Liver (tissue), 8 donors: ENCODE measurements at regions not wholly inside any gene's neighbourhood (a gene's known extent, or its start where the extent isn't known, plus 50 kb on each side); places are given as distances from the start of the nearest gene placed in this dataset.

Source experiments
- DNase-seq: peaks from one replicate; pipeline ENCODE4 v3.0.0-alpha.2; 2017; ENCODE audit warnings: low spot score
- H3K27ac ChIP-seq, 2 donors: one replicate each; pipeline ENCODE4 v1.7.0; 2013; ENCODE audit warnings: inconsistent platforms in 2 of 2, low read length in 2 of 2, control low read depth in 1 of 2, low read depth in 1 of 2, mild to moderate bottlenecking in 1 of 2
- H3K27me3 ChIP-seq, 4 donors: one replicate each; pipeline versions ENCODE4 v1.6.1 to v1.7.0; 2013; ENCODE audit warnings: low read length in 3 of 4, inconsistent platforms in 1 of 4, mild to moderate bottlenecking in 1 of 4, moderate library complexity in 1 of 4; ENCODE audit not compliant: control insufficient read depth in 4 of 4, insufficient read depth in 4 of 4
- H3K36me3 ChIP-seq, 4 donors: one replicate each; pipeline versions ENCODE4 v1.6.1 to v1.7.0; 2013; ENCODE audit warnings: low read length in 3 of 4, mild to moderate bottlenecking in 3 of 4, low read depth in 1 of 4, moderate library complexity in 1 of 4; ENCODE audit not compliant: control insufficient read depth in 4 of 4, insufficient read depth in 3 of 4
- H3K4me1 ChIP-seq, 4 donors: one replicate each; pipeline versions ENCODE4 v1.6.1 to v1.7.0; 2013; ENCODE audit warnings: low read length in 3 of 4, mild to moderate bottlenecking in 3 of 4, moderate library complexity in 1 of 4; ENCODE audit not compliant: control insufficient read depth in 4 of 4, insufficient read depth in 4 of 4
- H3K4me3 ChIP-seq, 3 donors: one replicate each; pipeline versions ENCODE4 v1.6.1 to v1.7.0; 2013; ENCODE audit warnings: low read length in 3 of 3, control low read depth in 1 of 3, low read depth in 1 of 3, mild to moderate bottlenecking in 1 of 3
- H3K9ac ChIP-seq, 2 donors: one replicate each; pipeline ENCODE4 v1.7.0; 2013; ENCODE audit warnings: low read length in 2 of 2, mild to moderate bottlenecking in 2 of 2, moderate library complexity in 2 of 2, control low read depth in 1 of 2, low read depth in 1 of 2
- H3K9me3 ChIP-seq, 4 donors: one replicate each; pipeline versions ENCODE4 v1.6.1 to v1.7.0; 2013; ENCODE audit warnings: low read length in 3 of 4; ENCODE audit not compliant: control insufficient read depth in 4 of 4
- EGR1 ChIP-seq, 2 donors: IDR thresholded peaks; 2 replicates each; pipeline ENCODE4 v1.6.1; 2016 to 2018; ENCODE audit warnings: antibody characterized with exemption in 2 of 2, low read depth in 2 of 2
- FOXA1 ChIP-seq: IDR thresholded peaks from 2 replicates; pipeline ENCODE4 v1.6.1; 2016; ENCODE audit warnings: antibody characterized with exemption
- FOXA2 ChIP-seq: IDR thresholded peaks from 2 replicates; pipeline ENCODE4 v1.6.1; 2016; ENCODE audit warnings: antibody characterized with exemption
- GABPA ChIP-seq, 2 donors: IDR thresholded peaks in 1 of 2; conservative IDR thresholded peaks in 1 of 2; 2 replicates each; pipeline ENCODE4 v1.6.1; 2016; ENCODE audit warnings: antibody characterized with exemption in 2 of 2, mild to moderate bottlenecking in 1 of 2, moderate library complexity in 1 of 2
- HNF4A ChIP-seq, 2 donors: conservative IDR thresholded peaks; 2 replicates each; pipeline ENCODE4 v1.6.1; 2016; ENCODE audit warnings: antibody characterized with exemption in 2 of 2, mild to moderate bottlenecking in 2 of 2
- HNF4G ChIP-seq: IDR thresholded peaks from 2 replicates; pipeline ENCODE4 v1.6.1; 2016; ENCODE audit warnings: antibody characterized with exemption
- JUND ChIP-seq, 2 donors: IDR thresholded peaks; 2 replicates each; pipeline ENCODE4 v1.6.1; 2016; ENCODE audit warnings: antibody characterized with exemption in 2 of 2
- NR2F2 ChIP-seq: IDR thresholded peaks from 2 replicates; pipeline ENCODE4 v1.6.1; 2016; ENCODE audit warnings: antibody characterized with exemption
- RAD21 ChIP-seq, 2 donors: IDR thresholded peaks; 2 replicates each; pipeline ENCODE4 v1.6.1; 2016; ENCODE audit warnings: antibody characterized with exemption in 2 of 2, mild to moderate bottlenecking in 2 of 2
- RXRA ChIP-seq, 2 donors: IDR thresholded peaks; 2 replicates each; pipeline ENCODE4 v1.6.1; 2017 to 2018; ENCODE audit warnings: antibody characterized with exemption in 2 of 2, mild to moderate bottlenecking in 1 of 2
- SP1 ChIP-seq: IDR thresholded peaks from 2 replicates; pipeline ENCODE4 v1.6.1; 2018; ENCODE audit warnings: antibody characterized with exemption, mild to moderate bottlenecking
- TAF1 ChIP-seq: conservative IDR thresholded peaks from 2 replicates; pipeline ENCODE4 v1.6.1; 2016; ENCODE audit warnings: antibody characterized with exemption, mild to moderate bottlenecking
- YY1 ChIP-seq: IDR thresholded peaks from 2 replicates; pipeline ENCODE4 v1.6.1; 2016; ENCODE audit warnings: antibody characterized with exemption, mild to moderate bottlenecking
- WGBS: extraction: QIAGEN DNeasy Blood & Tissue Kit; methylation state at CpG from one replicate; pipeline ENCODE4 v1.1.7; 2013; 5-methylcytosine and 5-hydroxymethylcytosine counted together
- TF ChIP-seq, protein P1 (sequence below): IDR thresholded peaks from 2 replicates; pipeline ENCODE4 v1.6.1; 2016; ENCODE audit warnings: antibody characterized with exemption, mild to moderate bottlenecking
- TF ChIP-seq, protein P2 (sequence below): fragments of 150-350 bp; IDR thresholded peaks from 2 replicates; pipeline ENCODE4 v1.5.1; 2017; ENCODE audit warnings: improper control_type of control experiment, low read depth, low read length; ENCODE audit not compliant: missing input control
- TF ChIP-seq, protein P3 (sequence below): IDR thresholded peaks from 2 replicates; pipeline ENCODE4 v1.6.1; 2016; ENCODE audit warnings: antibody characterized with exemption
- TF ChIP-seq, protein P4 (sequence below): IDR thresholded peaks from 2 replicates; pipeline ENCODE4 v1.6.1; 2016; ENCODE audit warnings: antibody characterized with exemption
- TF ChIP-seq, protein P5 (sequence below): IDR thresholded peaks from 2 replicates; pipeline ENCODE4 v1.6.1; 2016; ENCODE audit warnings: antibody characterized with exemption
- donor health status: healthy.
- donor health status: healthy.
- donor health status: healthy.
- donor health status: healthy.
- donor health status: healthy.

DNA sequence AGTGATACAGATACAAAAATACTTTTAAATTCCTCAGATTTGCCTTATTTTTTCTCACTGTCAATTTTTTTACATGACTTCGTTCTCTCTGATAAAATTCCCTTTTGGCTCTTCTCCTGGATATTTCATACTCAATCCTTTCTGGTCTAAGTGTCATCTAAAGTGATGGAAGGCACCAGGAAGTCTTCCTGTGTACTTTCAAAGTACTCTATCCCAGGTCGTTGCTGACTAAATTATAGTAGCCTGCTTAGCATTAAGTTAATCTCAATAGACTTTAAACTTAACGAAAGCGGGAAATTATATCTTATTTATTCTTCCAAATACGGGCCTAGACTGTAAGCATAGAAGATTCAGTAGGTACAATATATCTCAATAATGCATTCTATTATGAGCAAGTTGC lies 67.8 kb downstream of the CASP12 start:
- no peak for DNase-seq
- TF ChIP-seq RAD21 (IDR thresholded peaks at IDR 0.05) (no peak), HNF4A (conservative IDR thresholded peaks at IDR 0.05) (no peak), EGR1 (IDR thresholded peaks at IDR 0.05; ENCODE audit: low read depth in 2 of 2) (no peak), FOXA2 (no peak), FOXA1 (no peak), RXRA (IDR thresholded peaks at IDR 0.05) (no peak), YY1 (no peak), NR2F2 (no peak), GABPA (IDR thresholded peaks at IDR 0.05 in 1 of 2, conservative IDR thresholded peaks at IDR 0.05 in 1 of 2) (no peak), SP1 (no peak), HNF4G (no peak)
- TF ChIP-seq, protein P1, sequence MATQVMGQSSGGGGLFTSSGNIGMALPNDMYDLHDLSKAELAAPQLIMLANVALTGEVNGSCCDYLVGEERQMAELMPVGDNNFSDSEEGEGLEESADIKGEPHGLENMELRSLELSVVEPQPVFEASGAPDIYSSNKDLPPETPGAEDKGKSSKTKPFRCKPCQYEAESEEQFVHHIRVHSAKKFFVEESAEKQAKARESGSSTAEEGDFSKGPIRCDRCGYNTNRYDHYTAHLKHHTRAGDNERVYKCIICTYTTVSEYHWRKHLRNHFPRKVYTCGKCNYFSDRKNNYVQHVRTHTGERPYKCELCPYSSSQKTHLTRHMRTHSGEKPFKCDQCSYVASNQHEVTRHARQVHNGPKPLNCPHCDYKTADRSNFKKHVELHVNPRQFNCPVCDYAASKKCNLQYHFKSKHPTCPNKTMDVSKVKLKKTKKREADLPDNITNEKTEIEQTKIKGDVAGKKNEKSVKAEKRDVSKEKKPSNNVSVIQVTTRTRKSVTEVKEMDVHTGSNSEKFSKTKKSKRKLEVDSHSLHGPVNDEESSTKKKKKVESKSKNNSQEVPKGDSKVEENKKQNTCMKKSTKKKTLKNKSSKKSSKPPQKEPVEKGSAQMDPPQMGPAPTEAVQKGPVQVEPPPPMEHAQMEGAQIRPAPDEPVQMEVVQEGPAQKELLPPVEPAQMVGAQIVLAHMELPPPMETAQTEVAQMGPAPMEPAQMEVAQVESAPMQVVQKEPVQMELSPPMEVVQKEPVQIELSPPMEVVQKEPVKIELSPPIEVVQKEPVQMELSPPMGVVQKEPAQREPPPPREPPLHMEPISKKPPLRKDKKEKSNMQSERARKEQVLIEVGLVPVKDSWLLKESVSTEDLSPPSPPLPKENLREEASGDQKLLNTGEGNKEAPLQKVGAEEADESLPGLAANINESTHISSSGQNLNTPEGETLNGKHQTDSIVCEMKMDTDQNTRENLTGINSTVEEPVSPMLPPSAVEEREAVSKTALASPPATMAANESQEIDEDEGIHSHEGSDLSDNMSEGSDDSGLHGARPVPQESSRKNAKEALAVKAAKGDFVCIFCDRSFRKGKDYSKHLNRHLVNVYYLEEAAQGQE, result no peak
- TF ChIP-seq, protein P2, sequence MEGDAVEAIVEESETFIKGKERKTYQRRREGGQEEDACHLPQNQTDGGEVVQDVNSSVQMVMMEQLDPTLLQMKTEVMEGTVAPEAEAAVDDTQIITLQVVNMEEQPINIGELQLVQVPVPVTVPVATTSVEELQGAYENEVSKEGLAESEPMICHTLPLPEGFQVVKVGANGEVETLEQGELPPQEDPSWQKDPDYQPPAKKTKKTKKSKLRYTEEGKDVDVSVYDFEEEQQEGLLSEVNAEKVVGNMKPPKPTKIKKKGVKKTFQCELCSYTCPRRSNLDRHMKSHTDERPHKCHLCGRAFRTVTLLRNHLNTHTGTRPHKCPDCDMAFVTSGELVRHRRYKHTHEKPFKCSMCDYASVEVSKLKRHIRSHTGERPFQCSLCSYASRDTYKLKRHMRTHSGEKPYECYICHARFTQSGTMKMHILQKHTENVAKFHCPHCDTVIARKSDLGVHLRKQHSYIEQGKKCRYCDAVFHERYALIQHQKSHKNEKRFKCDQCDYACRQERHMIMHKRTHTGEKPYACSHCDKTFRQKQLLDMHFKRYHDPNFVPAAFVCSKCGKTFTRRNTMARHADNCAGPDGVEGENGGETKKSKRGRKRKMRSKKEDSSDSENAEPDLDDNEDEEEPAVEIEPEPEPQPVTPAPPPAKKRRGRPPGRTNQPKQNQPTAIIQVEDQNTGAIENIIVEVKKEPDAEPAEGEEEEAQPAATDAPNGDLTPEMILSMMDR, result no peak
- TF ChIP-seq, protein P3, sequence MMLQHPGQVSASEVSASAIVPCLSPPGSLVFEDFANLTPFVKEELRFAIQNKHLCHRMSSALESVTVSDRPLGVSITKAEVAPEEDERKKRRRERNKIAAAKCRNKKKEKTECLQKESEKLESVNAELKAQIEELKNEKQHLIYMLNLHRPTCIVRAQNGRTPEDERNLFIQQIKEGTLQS, result no peak
- TF ChIP-seq, protein P4, sequence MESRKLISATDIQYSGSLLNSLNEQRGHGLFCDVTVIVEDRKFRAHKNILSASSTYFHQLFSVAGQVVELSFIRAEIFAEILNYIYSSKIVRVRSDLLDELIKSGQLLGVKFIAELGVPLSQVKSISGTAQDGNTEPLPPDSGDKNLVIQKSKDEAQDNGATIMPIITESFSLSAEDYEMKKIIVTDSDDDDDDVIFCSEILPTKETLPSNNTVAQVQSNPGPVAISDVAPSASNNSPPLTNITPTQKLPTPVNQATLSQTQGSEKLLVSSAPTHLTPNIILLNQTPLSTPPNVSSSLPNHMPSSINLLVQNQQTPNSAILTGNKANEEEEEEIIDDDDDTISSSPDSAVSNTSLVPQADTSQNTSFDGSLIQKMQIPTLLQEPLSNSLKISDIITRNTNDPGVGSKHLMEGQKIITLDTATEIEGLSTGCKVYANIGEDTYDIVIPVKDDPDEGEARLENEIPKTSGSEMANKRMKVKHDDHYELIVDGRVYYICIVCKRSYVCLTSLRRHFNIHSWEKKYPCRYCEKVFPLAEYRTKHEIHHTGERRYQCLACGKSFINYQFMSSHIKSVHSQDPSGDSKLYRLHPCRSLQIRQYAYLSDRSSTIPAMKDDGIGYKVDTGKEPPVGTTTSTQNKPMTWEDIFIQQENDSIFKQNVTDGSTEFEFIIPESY, result no peak
- TF ChIP-seq, protein P5, sequence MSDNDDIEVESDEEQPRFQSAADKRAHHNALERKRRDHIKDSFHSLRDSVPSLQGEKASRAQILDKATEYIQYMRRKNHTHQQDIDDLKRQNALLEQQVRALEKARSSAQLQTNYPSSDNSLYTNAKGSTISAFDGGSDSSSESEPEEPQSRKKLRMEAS, result no peak
- H3K27ac ChIP-seq, result no peak overlapping the region
- no peaks in the 10 kb centered on the region for H3K4me1 ChIP-seq
- H3K36me3 ChIP-seq, result no peaks in the 10 kb centered on the region
- 73% methylated on average over 5 of the region's 5 CpGs for WGBS
- H3K9me3 ChIP-seq, result no peaks in the 10 kb centered on the region
- no peak overlapping the region for H3K4me3 ChIP-seq
- no peaks in the 10 kb centered on the region for H3K27me3 ChIP-seq
- H3K9ac ChIP-seq, result no peak overlapping the region

DNA sequence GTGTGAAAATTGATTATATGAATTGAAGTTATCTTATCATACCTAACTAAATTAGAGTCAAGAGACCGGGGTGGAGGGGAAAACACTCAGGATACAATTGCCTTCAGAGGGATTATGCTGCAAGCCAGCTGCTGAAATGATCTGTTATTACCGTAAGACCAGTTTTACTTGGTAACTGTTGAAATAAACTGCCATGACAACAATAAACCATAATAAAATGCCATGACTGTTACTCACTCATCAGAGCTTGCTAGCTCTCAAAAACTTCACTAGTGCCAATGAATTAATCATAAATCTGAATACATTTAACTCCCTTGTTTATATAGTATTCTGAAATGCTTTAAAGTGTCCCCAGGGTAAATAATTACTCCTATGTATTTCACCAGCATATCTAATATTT lies 68.2 kb downstream of the CASP12 start:
- WGBS, result 65% methylated on average over 2 of the region's 2 CpGs
- TF ChIP-seq JUND (IDR thresholded peaks at IDR 0.05), result no peak
- TF ChIP-seq, protein P5, result no peak
- no peak for TF ChIP-seq HNF4G
- TF ChIP-seq FOXA2, result no peak
- TF ChIP-seq TAF1, result no peak
- no peak for TF ChIP-seq FOXA1
- no peak for TF ChIP-seq RXRA (IDR thresholded peaks at IDR 0.05)
- TF ChIP-seq, protein P4, result no peak
- no peak for TF ChIP-seq EGR1 (IDR thresholded peaks at IDR 0.05; ENCODE audit: low read depth in 2 of 2)
- no peak for TF ChIP-seq SP1
- TF ChIP-seq, protein P3, result no peak
- TF ChIP-seq GABPA (IDR thresholded peaks at IDR 0.05 in 1 of 2, conservative IDR thresholded peaks at IDR 0.05 in 1 of 2), result no peak
- TF ChIP-seq NR2F2, result no peak
- no peak for TF ChIP-seq RAD21 (IDR thresholded peaks at IDR 0.05)
- Histone ChIP-seq H3K36me3 (no peaks in the 10 kb centered on the region), H3K9me3 (no peaks in the 10 kb centered on the region), H3K27ac (no peak overlapping the region), H3K27me3 (no peaks in the 10 kb centered on the region), H3K4me1 (no peaks in the 10 kb centered on the region), H3K4me3 (no peak overlapping the region), H3K9ac (no peak overlapping the region)
- DNase-seq, result no peak
